Smooth muscle cell (in vitro differentiated cells): ENCODE measurements at regions not wholly inside any gene's neighbourhood (a gene's known extent, or its start where the extent isn't known, plus 50 kb on each side); places are given as distances from the start of the nearest gene placed in this dataset.

Source experiments
- DNase-seq: peaks from one replicate; lab custom pipeline; 2025; ENCODE audit not compliant: unreplicated experiment; lab: John Stamatoyannopoulos, UW
- H2AFZ ChIP-seq: fragments of 200-600 bp; sonication (generic); 2 replicates; pipeline ENCODE4 v1.6.0; 2016; ENCODE audit warnings: antibody characterized with exemption, low read depth, mild to moderate bottlenecking
- H3F3A ChIP-seq: fragments of 200-600 bp; sonication (generic); 2 replicates; pipeline ENCODE4 v1.6.0; 2017; ENCODE audit warnings: antibody characterized with exemption, low read depth
- H3K27ac ChIP-seq: fragments of 200-600 bp; sonication (generic); 2 replicates; pipeline ENCODE4 v1.5.1; 2016; ENCODE audit warnings: low read depth, mild to moderate bottlenecking
- H3K27me3 ChIP-seq: fragments of 200-600 bp; sonication (generic); 2 replicates; pipeline ENCODE4 v1.6.1; 2016; ENCODE audit warnings: low read depth, mild to moderate bottlenecking
- H3K36me3 ChIP-seq: fragments of 200-600 bp; sonication (generic); 2 replicates; pipeline ENCODE4 v1.5.1; 2016; ENCODE audit warnings: low read depth
- H3K4me1 ChIP-seq: fragments of 200-600 bp; sonication (generic); 2 replicates; pipeline ENCODE4 v1.5.1; 2016; ENCODE audit warnings: low read depth
- H3K4me2 ChIP-seq: fragments of 200-600 bp; sonication (generic); 2 replicates; pipeline ENCODE4 v1.6.0; 2016; ENCODE audit warnings: mild to moderate bottlenecking
- H3K4me3 ChIP-seq: fragments of 200-600 bp; sonication (generic); 2 replicates; pipeline ENCODE4 v1.5.1; 2016; ENCODE audit warnings: mild to moderate bottlenecking
- H3K79me2 ChIP-seq: fragments of 200-600 bp; sonication (generic); 2 replicates; pipeline ENCODE4 v1.6.0; 2016; ENCODE audit warnings: low read depth, mild to moderate bottlenecking
- H3K9ac ChIP-seq: fragments of 200-600 bp; sonication (generic); 2 replicates; pipeline ENCODE4 v1.6.0; 2016; ENCODE audit warnings: low read depth
- H3K9me3 ChIP-seq: fragments of 200-600 bp; sonication (generic); replicated peaks from 2 replicates; pipeline ENCODE4 v1.5.1; 2016; ENCODE audit warnings: low read depth
- H4K20me1 ChIP-seq: fragments of 200-600 bp; sonication (generic); 2 replicates; pipeline ENCODE4 v1.6.0; 2016; ENCODE audit warnings: low read depth
- CTCF ChIP-seq: fragments of 200-600 bp; sonication (generic); IDR thresholded peaks from 2 replicates; pipeline ENCODE4 v1.5.1; 2017; ENCODE audit warnings: borderline replicate concordance, mild to moderate bottlenecking, antibody characterized with exemption; ENCODE audit not compliant: insufficient read depth, poor library complexity, severe bottlenecking
- WGBS: methylation state at CpG from one replicate; pipeline ENCODE4 v1.1.7; 2016; ENCODE audit warnings: low lambda C conversion rate; 5-methylcytosine and 5-hydroxymethylcytosine counted together

DNA sequence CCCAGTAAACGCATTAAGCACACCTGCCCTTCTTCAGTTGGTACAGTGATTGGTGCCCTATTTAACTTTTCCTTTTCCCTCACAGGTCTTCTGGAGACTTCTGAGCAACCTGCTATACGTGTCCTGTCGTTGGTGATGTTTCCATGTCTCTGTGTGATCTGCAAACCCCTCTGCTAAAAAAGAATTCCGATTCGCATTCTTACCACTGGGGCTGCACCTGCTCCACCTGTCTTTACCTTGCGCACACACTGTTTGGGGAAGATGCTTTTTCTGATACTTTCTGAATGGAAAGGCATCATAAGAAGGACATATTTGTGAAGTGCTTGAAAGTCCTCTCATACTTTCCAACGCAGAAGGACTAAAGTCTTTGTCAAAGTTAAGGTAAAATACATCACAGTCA, 323.9 kb upstream of the SOX11 start:
- 84% methylated on average over 7 of the region's 7 CpGs for WGBS
- H2AFZ ChIP-seq: no peak overlapping the region
- no peaks in the 10 kb centered on the region for H3F3A ChIP-seq
- no peak overlapping the region for H3K4me3 ChIP-seq
- no peaks in the 10 kb centered on the region for H3K27me3 ChIP-seq
- no peaks in the 10 kb centered on the region for H4K20me1 ChIP-seq
- H3K36me3 ChIP-seq: no peaks in the 10 kb centered on the region
- no peak overlapping the region for H3K9ac ChIP-seq
- H3K4me1 ChIP-seq: peaks cover 19% of the 10 kb centered on the region
- H3K4me2 ChIP-seq: no peak overlapping the region
- DNase-seq: no peak
- H3K9me3 ChIP-seq: no peaks in the 10 kb centered on the region
- H3K79me2 ChIP-seq: no peaks in the 10 kb centered on the region
- no peak for TF ChIP-seq CTCF
- H3K27ac ChIP-seq: no peak overlapping the region

GRCh38 chr2:5369510-5369909, 322.7 kb upstream of the SOX11 start:
- Histone ChIP-seq H3K9me3 (no peaks in the 10 kb centered on the region), H3F3A (no peaks in the 10 kb centered on the region), H3K27ac (no peak overlapping the region), H3K36me3 (no peaks in the 10 kb centered on the region), H3K27me3 (no peaks in the 10 kb centered on the region), H3K9ac (no peak overlapping the region), H4K20me1 (no peaks in the 10 kb centered on the region), H3K79me2 (no peaks in the 10 kb centered on the region), H3K4me2 (no peak overlapping the region), H3K4me3 (no peak overlapping the region), H2AFZ (no peak overlapping the region), H3K4me1 (peaks cover 31% of the 10 kb centered on the region)
- 94% methylated on average over 7 of the region's 7 CpGs for WGBS
- no peak for DNase-seq
- no peak for TF ChIP-seq CTCF

- Histone ChIP-seq H3K36me3 (no peaks in the 10 kb centered on the region), H3K4me2 (no peak overlapping the region), H2AFZ (no peak overlapping the region), H3K79me2 (no peaks in the 10 kb centered on the region), H3K4me1 (peaks cover 37% of the 10 kb centered on the region), H3K27ac (no peak overlapping the region), H3K9ac (no peak overlapping the region), H3F3A (no peaks in the 10 kb centered on the region), H4K20me1 (no peaks in the 10 kb centered on the region), H3K9me3 (no peaks in the 10 kb centered on the region), H3K27me3 (no peaks in the 10 kb centered on the region), H3K4me3 (no peak overlapping the region)
- 95% methylated on average over 5 of the region's 5 CpGs for WGBS
- DNase-seq: no peak
- no peak for TF ChIP-seq CTCF
These were observed 322.0 kb upstream of the SOX11 start for GRCh38 chr2:5370158-5370557.

GRCh38 chr2:5372141-5372540, 320.0 kb upstream of the SOX11 start:
- Histone ChIP-seq H3K4me1 (peaks cover 37% of the 10 kb centered on the region), H2AFZ (no peak overlapping the region), H3K4me2 (no peak overlapping the region), H3K27ac (no peak overlapping the region), H3F3A (no peaks in the 10 kb centered on the region), H3K27me3 (no peaks in the 10 kb centered on the region), H3K79me2 (no peaks in the 10 kb centered on the region), H4K20me1 (no peaks in the 10 kb centered on the region), H3K9me3 (no peaks in the 10 kb centered on the region), H3K9ac (no peak overlapping the region), H3K36me3 (no peaks in the 10 kb centered on the region), H3K4me3 (no peak overlapping the region)
- no peak for DNase-seq
- WGBS: 70% methylated on average over 6 of the region's 6 CpGs
- no peak for TF ChIP-seq CTCF
